ENCODE measurements at regions not wholly inside any gene's neighbourhood (a gene's known extent, or its start where the extent isn't known, plus 50 kb on each side); places are given as distances from the start of the nearest gene placed in this dataset. TPM values are rescaled to one million over a fixed set of nuclear protein-coding genes. Genes with fewer than 3 reads are reported as not detected.
"Not testable (repeated sequence)": the region's sequence is repeated elsewhere in the genome, so short reads cannot be mapped to it uniquely, and the experiment has no call there.

GRCh38 chr15:34493001-34493400 is 55.4 kb upstream of the GOLGA8A start:
- intact Hi-C loops (cut with micrococcal nuclease) = no loop called here
- TF ChIP-seq CTCF (IDR thresholded peaks at IDR 0.05) = no peak

GRCh38 chr15:34491488-34491887 is 53.9 kb upstream of the GOLGA8A start:
- H3K36me3 Mint-ChIP-seq (ENCODE audit: low read depth); POLR2A ChIA-PET; H3K4me3 Mint-ChIP-seq; ATAC-seq; H3K9me3 Mint-ChIP-seq; DNase-seq; CTCF ChIA-PET; intact Hi-C loops (cut with micrococcal nuclease); H3K27ac Mint-ChIP-seq: not testable (repeated sequence)
- H3K4me1 Mint-ChIP-seq (ENCODE audit: low read depth) = peaks cover 14% of the 10 kb centered on the region
- H3K27me3 Mint-ChIP-seq = peaks cover 72% of the 10 kb centered on the region

More at GRCh38 chr15:34493001-34493400, 55.4 kb upstream of the GOLGA8A start:
- ATAC-seq (no peak), DNase-seq (no peak)
- Mint-ChIP-seq H3K4me3 (no peak overlapping the region), H3K4me1 (ENCODE audit: low read depth) (peaks cover 14% of the 10 kb centered on the region), H3K36me3 (ENCODE audit: low read depth) (no peaks in the 10 kb centered on the region), H3K27me3 (peaks cover 74% of the 10 kb centered on the region), H3K9me3 (no peaks in the 10 kb centered on the region), H3K27ac (no peak overlapping the region)
- ChIA-PET POLR2A (no interaction called here), CTCF (interaction anchor here (0.6 to 1.4 kb wide), 4 partner anchors 9 to 95 kb away, joined by 3 read pairs; no protein-coding TSS in a partner anchor)

- ChIA-PET POLR2A (no interaction called here), CTCF (no interaction called here)
- peaks cover 2% of the 10 kb centered on the region for H3K9me3 Mint-ChIP-seq
- no peak for TF ChIP-seq CTCF (IDR thresholded peaks at IDR 0.05)
- intact Hi-C loops (cut with micrococcal nuclease) = no loop called here
- no peaks in the 10 kb centered on the region for H3K36me3 Mint-ChIP-seq (ENCODE audit: low read depth)
- ATAC-seq (no peak), DNase-seq (no peak)
- H3K4me3 Mint-ChIP-seq = no peak overlapping the region
- peaks cover 67% of the 10 kb centered on the region for H3K27me3 Mint-ChIP-seq
- no peak overlapping the region for H3K27ac Mint-ChIP-seq
- H3K4me1 Mint-ChIP-seq (ENCODE audit: low read depth) = peaks cover 10% of the 10 kb centered on the region
Observed at GRCh38 chr15:34490417-34491193, 53.0 kb upstream of the GOLGA8A start.

GRCh38 chr15:34488973-34489959 is 51.7 kb upstream of the GOLGA8A start:
- H3K27me3 Mint-ChIP-seq = peaks cover 66% of the 10 kb centered on the region
- H3K36me3 Mint-ChIP-seq (ENCODE audit: low read depth); H3K4me1 Mint-ChIP-seq (ENCODE audit: low read depth); H3K27ac Mint-ChIP-seq; DNase-seq; ATAC-seq; POLR2A ChIA-PET; intact Hi-C loops (cut with micrococcal nuclease); CTCF ChIA-PET; H3K9me3 Mint-ChIP-seq; H3K4me3 Mint-ChIP-seq: not testable (repeated sequence)

Small RNA genes in the stretch of these regions (microRNA-seq; reads per million reads assigned to microRNA genes)
- gene MIR1233-2 (ENCODE audit: borderline microRNAs expressed, borderline replicate concordance) = not detected

All from activated CD8-positive, alpha-beta T cell treated with anti-CD3 and anti-CD28 coated beads for 36 hours (primary cell).